Inferior parietal cortex (tissue), 1 donor: ENCODE measurements at regions not wholly inside any gene's neighbourhood (a gene's known extent, or its start where the extent isn't known, plus 50 kb on each side); places are given as distances from the start of the nearest gene placed in this dataset.
"Not testable (repeated sequence)": the region's sequence is repeated elsewhere in the genome, so short reads cannot be mapped to it uniquely, and the experiment has no call there.

Source experiments
- DNase-seq: peaks from one replicate; pipeline ENCODE4 v3.0.0-alpha.2; 2016; ENCODE audit errors: extremely low spot score

DNA sequence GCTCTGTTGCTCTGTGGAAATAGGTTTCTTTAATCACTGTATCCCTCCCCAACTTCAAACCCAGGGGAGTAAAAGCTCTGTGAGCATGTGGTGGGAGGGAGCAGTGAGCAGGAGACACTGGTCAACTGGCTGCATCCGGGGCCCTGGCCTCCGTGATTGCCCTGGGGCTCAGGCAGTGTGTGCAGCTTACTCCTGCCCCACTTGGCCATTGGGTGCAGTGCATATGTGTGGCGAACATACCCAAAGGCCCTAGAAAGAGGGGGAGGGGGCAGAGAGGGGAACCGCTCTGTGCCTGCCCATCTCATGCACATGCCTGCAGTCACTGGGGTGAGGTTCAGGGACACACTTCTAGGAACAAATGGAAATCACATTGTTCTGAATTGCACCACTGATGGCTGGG lies 378.7 kb downstream of the ZBBX start:
- no peak for DNase-seq

GRCh38 chr3:166993015-166993630 lies 387.0 kb downstream of the ZBBX start:
- DNase-seq, result no peak

- no peak for DNase-seq
These were observed 394.1 kb downstream of the ZBBX start for GRCh38 chr3:166986000-166986399.

DNA sequence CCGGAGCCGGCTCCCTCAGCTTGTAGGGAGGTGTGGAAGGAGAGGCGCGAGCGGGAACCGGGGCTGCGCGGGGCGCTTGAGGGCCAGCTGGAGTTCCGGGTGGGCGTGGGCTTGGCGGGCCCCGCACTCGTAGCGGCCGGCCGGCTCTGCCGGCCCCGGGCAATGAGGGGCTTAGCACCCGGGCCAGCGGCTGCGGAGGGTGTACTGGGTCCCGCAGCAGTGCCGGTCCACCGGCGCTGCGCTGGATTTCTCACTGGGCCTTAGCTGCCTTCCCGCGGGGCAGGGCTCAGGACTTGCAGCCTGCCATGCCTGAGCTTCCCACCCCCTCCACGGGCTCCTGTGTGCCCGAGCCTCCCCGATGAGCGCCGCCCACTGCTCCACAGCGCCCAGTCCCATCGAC lies 404.3 kb downstream of the ZBBX start:
- not testable (repeated sequence) for DNase-seq

- not testable (repeated sequence) for DNase-seq
These were observed 412.4 kb downstream of the ZBBX start for GRCh38 chr3:166967714-166968113.

- no peak for DNase-seq
These were observed 417.2 kb downstream of the ZBBX start for GRCh38 chr3:166962911-166963310.

GRCh38 chr3:166957121-166957520 lies 423.0 kb downstream of the ZBBX start:
- no peak for DNase-seq

DNA sequence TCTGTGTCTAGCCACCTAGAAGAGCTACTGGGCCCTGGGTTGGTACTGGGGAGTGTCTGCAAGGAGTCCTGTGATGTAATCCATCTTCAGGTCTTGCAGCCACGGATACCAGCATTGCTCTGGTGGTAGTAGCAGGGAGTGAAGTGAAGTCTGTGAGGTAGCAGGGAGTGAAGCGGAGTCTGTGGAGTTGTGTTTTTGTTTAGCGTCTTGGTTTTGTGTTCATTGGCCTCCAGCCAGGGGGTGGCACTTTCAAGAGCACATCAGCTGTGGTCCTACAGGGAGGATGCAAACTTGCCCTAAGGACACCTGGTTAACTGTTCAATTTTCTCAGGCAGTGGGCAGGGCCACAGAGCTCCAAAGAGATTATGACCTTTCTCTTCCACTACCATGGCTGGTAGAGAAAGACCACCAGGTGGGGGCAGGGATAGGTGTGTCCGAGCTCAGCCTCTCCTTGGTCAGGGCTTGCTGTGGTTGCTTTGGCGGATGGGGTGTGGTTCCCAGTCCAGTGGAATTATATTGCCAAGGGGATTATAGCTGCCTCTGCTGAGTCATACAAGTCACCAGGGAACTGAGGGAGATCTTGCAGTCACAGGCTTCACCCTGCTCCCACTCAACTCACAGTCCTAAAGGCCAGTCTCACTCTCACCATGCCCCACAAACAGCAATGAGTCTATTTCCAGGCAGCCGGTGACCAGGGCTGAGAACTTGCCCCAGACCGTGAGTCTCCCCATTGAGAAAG lies 424.7 kb downstream of the ZBBX start:
- DNase-seq, result no peak

DNA sequence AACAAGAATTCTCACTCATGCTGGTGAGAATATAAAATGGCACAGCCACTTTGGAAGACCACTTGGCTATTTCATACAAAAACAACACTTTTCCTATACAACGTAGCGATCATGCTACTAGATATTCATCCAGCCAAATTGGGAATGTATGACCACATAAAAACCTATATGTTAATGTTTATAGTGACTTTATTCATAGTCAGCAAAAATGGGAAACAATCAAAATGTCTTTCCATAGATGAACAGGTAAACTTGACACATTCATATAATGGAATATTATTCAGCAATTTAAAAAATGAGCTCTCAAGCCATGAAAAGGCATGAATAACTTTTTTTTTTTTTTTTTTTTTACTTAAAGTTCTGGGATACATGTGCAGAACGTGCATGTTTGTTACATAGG lies 445.2 kb downstream of the ZBBX start:
- no peak for DNase-seq

GRCh38 chr3:166917437-166917836 lies 462.7 kb downstream of the ZBBX start:
- no peak for DNase-seq

DNA sequence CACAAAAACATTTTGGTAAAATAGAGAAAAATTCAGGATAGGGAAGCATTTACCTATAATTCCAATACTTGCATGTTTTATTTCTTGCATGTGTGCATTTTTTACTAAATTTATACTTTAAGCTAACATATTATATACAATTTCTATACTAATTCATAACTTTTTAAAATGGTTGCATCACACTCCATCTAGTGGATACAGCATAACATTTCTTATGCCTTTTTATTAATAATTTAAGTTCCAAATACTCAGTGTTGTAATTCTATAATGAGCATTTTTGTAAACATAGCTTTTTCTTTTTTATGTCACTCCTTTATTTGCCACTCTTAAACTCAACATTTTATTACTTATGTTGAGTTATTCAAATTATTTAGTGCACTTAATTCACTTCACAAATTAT lies 477.7 kb downstream of the ZBBX start:
- DNase-seq, result no peak

DNA sequence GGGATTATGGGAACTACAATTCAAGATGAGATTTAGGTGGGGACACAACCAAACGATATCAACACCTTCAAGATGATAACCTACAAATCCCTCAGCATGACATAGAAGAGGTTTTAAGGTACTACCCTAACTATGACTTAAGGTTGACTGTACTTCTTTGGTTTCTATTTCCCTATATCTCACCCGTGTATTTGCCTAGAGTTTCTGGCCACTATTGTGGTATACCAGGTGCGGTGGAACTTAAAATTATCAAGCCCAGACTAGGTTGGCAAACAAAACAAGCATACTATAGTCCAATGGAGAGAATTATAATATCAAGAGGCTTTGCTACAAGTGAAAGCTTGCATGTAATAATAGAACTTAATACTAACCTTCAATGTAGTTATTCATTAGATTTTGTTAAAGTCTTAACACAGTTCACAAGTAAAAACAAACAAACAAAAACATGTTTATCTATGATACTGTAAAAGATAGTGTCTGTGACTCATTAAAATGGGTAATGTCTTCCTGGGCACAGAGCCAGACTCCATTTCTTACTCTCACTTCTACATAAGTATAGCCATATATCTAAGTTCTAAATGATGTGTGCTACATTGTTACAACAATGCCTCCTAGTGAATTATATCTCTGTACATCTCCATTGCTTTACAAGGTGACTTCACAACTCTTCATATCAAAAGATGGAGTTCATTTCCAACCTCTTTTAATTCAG lies 479.1 kb downstream of the ZBBX start:
- no peak for DNase-seq

GRCh38 chr3:166897811-166898210 lies 482.3 kb downstream of the ZBBX start:
- DNase-seq, result no peak

- no peak for DNase-seq
These were observed 490.9 kb downstream of the ZBBX start for GRCh38 chr3:166889241-166889640.

DNA sequence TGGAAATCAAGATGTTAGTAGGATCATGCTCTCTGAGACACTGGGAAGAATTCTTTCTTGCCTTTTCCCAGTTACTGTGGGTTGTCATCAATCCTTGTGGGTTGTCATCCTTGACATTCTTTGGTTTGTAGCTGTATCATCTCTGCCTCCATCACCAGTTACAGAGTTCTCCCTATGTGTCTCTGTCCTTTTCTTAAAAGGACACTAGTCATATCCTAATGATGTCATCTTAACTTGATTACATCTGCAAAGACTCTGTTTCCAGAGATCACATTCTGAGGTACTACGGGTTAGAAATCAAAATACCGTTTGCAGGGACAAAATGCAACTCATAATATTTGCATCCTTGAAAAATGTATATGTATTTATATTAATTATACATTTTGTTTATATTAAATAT lies 500.4 kb downstream of the ZBBX start:
- no peak for DNase-seq

GRCh38 chr3:166877971-166878370 lies 502.1 kb downstream of the ZBBX start:
- DNase-seq, result no peak

DNA sequence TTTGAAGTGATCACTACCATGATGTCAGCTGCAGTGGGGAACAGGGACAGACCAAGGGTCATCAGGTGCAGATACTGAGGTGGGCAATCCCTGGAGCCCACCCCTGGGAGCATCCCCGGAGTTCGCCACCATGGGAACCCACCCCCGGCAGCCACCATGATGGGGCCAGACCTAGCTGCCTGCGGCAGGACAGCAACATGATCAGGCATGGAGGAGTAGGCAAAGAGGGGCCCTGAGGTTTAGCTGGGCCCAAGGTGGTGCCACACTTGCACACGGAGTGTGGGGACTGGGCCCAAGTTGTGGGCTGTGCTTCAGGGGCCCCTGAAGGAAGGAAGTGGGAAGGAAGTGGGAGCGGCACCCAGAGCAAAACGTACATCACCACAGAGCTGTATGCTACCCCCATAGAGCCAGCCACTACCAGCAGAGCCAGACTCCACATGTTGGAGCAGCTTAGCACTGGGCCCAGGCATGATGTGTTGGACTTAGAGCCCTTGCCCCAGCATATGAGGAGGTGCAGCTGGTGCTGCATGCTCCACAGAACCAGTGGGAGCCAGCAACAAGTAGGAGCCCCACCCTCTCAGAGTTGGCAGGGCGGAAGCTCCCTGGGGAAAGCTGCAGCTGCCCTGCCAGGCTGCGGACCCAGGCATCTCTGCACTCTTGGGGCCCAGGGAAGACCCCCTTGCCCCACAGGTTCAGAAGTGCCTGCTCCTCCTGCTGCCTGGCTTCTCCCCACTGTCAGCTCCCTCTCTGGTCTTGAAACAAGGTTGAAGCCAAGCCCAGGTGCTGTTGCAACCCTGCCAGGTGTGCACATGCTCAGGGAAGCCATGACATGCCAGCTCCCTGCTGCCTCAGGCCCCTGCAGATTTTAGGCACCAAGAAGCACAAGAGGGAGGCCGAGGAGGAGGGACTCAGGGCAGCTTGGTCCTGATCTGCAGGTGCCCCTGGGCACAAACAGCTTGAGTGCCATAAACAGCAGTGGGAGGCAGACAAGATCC lies 515.3 kb downstream of the ZBBX start:
- no peak for DNase-seq

- no peak for DNase-seq
These were observed 519.9 kb downstream of the ZBBX start for GRCh38 chr3:166860217-166860616.

GRCh38 chr3:166844329-166844728 lies 535.8 kb downstream of the ZBBX start:
- DNase-seq, result no peak

- not testable (repeated sequence) for DNase-seq
These were observed 537.3 kb downstream of the ZBBX start for GRCh38 chr3:166842784-166843183.

DNA sequence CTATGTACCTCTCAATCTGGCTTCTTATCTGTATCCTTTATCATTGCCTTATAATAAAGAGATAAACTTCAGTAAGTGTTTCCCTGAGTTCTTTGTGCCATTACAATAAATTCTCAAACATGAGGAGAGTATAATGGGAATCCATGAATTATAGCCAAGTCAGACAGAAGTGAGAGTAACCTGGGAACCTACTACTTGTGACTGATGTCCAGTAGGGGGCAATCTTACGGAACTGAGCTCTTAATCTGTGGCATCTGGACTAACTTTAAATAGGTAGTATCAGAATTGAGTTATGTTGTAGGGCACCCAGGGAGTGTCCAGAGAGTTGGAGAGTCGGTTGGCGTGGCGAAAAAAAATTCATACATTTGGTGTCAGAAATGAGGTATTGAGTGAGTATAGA lies 542.6 kb downstream of the ZBBX start:
- DNase-seq, result no peak

- DNase-seq, result no peak
These were observed 543.3 kb downstream of the ZBBX start for GRCh38 chr3:166836836-166837235.
